CD4-positive, alpha-beta T cell treated with Interleukin-17A for 4 hours (primary cell): ENCODE measurements at regions not wholly inside any gene's neighbourhood (a gene's known extent, or its start where the extent isn't known, plus 50 kb on each side); places are given as distances from the start of the nearest gene placed in this dataset.

ENCODE experiments used
- DNase-seq: peaks from one replicate; pipeline ENCODE4 v3.0.0-alpha.2; 2020; ENCODE audit warnings: mixed read lengths

GRCh38 chr1:29549001-29549400 is 312.7 kb downstream of the PTPRU start:
- no peak for DNase-seq

DNA sequence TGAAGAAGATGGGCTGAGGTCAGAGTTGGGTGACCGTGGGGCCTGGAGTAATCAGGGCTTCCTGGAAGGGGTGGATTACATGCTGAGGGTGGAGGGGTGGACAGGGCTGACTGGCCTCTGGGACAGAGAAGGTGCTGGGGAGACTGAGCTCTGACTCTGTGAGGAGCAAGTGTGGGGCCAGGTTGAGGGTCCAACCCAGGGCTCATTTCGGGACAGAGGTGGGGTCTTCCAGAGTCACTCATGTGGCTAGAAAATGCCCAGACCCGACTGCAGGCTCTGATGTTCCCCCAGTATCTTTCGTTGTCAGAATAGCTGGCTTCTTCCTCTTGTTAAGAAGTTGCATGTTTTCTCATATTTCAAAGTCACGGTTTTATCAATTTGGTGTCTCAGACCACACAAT is 311.8 kb downstream of the PTPRU start:
- DNase-seq: no peak

DNA sequence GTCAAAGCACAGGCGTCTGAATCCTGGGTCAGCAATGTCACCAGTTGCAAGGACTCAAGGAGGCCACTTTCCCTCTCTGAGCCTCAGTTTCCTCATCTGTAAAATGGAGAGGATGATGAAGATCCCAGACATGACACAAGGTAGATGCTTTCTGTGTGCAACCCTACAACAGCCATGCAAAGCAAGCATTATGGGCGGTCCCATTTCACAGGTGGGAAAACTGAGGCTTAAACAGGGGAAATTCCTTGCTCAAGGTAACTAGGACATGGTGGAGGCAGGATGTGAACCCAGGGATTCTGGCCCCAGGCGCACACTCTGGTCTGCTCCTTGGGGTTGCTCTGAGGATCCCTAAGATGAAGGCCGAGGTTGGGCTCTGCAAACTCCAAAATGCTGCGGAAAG is 311.0 kb downstream of the PTPRU start:
- DNase-seq: no peak

GRCh38 chr1:29546496-29546895 is 310.2 kb downstream of the PTPRU start:
- DNase-seq: no peak

DNA sequence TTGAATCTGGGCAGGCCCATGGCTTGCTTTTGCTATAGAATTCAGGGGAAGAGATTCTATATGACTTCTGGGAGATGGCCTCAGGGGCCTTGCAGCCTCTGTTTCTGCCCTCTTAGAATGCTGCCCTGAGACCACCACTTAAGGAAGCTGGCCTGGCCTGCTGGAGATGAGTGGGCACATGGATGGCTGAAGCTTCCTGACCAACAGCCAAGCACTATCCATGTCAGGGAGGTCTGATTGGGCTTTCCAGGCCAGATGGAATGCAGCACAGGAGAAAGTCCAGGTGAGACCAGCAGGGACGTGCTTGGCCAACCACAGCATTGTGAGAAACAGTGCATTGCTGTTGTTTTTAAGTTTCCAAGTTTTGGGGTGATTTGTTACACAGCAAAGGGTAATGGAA is 308.1 kb downstream of the PTPRU start:
- DNase-seq: no peak

- no peak for DNase-seq
Observed at GRCh38 chr1:29543586-29543985, 307.3 kb downstream of the PTPRU start.

DNA sequence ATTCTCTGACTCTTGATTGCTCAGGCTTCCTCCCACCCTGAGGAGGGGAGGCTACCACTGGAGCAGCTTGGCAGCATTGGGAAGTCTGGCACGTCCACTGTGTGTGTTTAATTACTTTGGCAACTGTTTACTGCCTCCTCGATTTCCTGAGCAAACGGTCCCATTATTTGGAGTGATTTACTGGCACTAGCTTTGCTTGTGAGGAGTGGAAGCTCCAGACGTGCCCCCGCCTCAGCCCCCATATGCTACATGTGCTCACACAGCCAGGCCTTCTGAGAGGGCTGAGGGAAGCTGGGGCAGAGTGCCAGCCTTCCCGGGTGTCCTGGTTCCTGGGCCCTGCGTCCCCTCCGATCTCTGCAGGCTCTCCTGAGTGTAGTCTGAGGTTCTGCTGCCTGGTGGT is 306.2 kb downstream of the PTPRU start:
- DNase-seq: no peak

DNA sequence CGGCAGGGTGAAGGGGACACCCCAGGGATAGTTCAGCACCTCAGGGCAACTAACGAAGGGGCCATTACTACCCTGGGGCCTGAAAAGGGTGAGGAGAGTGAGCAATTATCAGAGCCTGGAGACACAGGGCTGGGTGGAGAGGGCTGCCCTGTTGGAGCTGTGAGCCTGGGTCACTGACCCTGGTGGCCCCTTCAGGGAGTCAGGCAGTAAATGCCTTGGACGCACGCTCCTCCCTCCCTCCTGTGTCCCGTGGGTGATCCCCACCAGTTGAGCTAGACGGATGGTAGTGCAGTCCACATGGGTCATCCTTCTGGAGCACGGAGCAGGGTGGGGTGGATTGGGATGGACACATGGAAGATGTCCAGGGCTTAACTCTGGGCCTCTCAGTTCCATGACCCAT is 305.3 kb downstream of the PTPRU start:
- DNase-seq: no peak

DNA sequence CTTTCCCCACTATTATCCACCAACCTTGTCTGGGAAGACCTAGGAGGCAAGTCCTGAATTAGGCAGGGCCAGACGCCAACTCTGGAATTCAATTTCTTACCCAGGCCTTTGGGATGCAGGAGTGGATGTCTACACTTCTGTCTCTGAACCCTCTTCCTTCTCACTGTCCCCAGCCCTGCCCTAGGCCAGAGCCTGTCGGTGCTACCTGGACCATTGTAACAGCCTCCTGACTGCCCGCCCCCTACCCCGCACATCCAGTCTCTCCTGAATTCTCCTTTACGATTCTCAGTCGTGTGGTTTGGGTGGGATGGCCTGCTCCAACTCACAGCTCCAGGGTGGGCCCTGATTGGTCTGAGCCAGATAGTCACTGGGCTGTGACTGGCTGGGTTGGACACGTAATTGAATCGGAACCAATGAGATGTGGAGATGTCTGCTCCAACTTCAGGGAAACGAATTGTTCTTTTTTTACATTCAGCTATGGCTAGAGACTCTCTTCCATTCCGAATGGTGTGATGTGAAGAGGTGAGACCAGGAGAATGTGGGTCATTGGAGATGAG is 304.6 kb downstream of the PTPRU start:
- DNase-seq: no peak

- DNase-seq: no peak
Observed at GRCh38 chr1:29539971-29540370, 303.6 kb downstream of the PTPRU start.

DNA sequence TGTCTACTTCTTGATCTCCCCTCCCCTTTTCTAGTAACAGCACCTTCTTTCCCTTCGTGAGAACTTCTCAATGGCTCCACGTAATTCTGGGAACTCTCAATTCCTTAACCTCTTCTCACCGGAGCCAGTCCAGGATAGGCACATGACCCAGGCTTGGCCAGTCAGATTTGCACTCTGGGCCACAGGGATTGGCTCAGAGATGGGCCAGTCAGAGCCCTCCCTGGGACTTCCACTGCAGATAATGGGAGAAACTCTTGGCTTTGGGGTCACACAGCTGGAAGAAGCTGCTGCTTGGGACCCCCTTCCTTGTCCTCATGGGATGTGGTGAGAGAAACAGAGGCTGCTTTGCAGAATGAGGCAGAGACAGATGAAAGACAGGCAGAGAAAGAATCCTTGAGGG is 302.3 kb downstream of the PTPRU start:
- no peak for DNase-seq

GRCh38 chr1:29532751-29533150 is 296.4 kb downstream of the PTPRU start:
- no peak for DNase-seq

DNA sequence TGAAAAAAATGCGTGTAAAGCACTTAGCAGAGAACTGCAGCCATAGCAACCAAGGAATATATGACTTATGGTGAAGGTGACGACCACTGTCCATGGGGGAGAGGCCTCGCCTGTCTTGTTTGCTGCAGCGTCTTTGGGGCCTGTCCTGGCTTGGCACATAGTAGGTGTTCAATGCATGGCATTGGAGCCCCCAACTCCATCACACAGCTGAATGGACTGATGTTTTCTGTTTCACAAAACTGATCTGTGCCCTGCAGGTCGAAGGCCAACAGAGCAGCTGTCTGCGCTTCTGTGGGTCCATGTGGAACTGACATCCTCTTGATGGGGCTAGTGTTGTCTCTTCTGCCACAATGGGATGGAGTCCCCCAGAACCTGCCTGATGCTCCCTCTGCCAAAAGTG is 296.0 kb downstream of the PTPRU start:
- DNase-seq: no peak

DNA sequence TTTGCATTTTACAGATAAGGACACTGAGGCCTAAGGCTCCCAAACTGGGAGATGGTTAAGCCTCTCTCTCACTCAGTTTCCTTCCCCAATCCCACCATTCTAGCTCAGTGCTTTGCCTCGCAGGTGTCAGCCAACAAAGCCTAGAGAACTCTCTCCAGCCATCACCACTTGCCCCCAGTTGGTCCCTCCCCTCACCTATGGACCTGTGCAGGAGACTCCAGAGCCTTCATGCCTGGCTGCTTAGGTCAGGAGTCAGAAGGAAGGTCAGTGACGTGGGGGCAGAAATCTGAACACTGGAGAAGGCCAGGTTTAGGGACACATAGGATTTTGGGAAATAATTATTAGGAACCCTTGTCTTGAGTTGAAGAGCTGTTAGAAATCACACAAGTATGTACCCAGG is 295.3 kb downstream of the PTPRU start:
- no peak for DNase-seq

GRCh38 chr1:29529677-29530278 is 293.5 kb downstream of the PTPRU start:
- DNase-seq: no peak

- no peak for DNase-seq
Observed at GRCh38 chr1:29527314-29528004, 291.1 kb downstream of the PTPRU start.

- DNase-seq: no peak
Observed at GRCh38 chr1:29525941-29526340, 289.6 kb downstream of the PTPRU start.

- DNase-seq: no peak
Observed at GRCh38 chr1:29524285-29525065, 288.2 kb downstream of the PTPRU start.

- DNase-seq: no peak
Observed at GRCh38 chr1:29523576-29523975, 287.3 kb downstream of the PTPRU start.

DNA sequence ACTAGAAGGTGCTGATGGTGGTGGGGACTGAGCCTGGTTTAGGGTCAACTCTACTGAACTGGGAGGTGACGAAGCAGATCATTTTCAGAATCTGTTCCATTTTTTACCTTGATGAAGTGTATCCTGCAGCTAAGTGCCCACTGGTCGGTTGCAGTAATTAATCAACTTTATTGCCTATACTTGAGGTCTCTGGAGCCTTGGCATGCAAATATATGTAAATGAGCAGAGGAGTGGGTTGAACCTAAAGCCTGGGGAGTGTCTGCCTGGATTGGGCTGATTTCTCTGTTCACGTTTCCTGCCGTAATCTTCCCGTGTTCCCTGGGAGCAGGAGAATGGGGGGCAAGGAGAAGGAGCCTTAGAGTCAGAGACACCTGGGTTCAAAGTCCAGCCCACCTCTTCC is 286.8 kb downstream of the PTPRU start:
- DNase-seq: no peak

- no peak for DNase-seq
Observed at GRCh38 chr1:29521811-29522580, 285.7 kb downstream of the PTPRU start.

DNA sequence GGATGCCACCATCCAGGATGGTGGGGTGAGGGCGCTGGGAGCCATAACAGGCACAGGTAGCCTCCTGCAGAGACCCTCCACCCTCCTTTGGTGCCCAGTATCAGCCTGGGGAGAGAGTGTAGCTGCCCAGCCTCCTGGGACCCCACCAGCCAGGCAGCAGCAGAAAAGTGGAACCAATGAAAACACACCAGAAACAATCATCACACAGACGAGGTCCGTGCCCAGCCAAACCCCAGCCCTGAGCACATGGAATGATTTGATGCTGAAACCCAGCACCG is 285.1 kb downstream of the PTPRU start:
- DNase-seq: no peak
